Lower leg skin (tissue), 3 donors: ENCODE measurements at regions not wholly inside any gene's neighbourhood (a gene's known extent, or its start where the extent isn't known, plus 50 kb on each side); places are given as distances from the start of the nearest gene placed in this dataset.

Experiments
- POLR2A ChIP-seq, 2 donors: fragments of 450-650 bp; IDR thresholded peaks; one replicate each; pipeline ENCODE4 v1.6.1; 2016 to 2017; ENCODE audit warnings: antibody characterized with exemption in 2 of 2, mild to moderate bottlenecking in 1 of 2, moderate library complexity in 1 of 2
- TF ChIP-seq, protein P1 (sequence below), 3 donors: fragments of 450-650 bp; IDR thresholded peaks; one replicate each; pipeline ENCODE4 v1.5.1; 2016; ENCODE audit warnings: antibody characterized with exemption in 3 of 3, mild to moderate bottlenecking in 3 of 3, moderate library complexity in 2 of 3

DNA sequence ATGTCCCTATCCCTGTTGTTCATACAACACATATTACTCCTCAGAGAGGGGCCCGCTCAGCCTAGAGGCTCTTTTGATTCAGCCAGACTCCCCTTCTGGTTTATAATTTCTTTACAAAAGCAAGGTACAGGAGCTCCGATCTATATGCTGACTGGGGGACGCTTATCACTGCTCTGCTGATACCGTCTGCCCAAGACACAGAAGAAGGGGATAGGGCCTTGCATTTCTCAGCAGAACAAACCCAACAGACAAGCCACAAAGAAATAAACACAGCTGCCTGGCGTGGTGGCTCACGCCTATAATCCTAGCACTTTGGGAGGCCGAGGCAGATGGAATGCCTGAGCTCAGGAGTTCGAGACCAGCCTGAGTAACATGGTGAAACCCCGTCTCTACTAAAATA, 109.9 kb upstream of the AKIP1 start:
- TF ChIP-seq, protein P1, sequence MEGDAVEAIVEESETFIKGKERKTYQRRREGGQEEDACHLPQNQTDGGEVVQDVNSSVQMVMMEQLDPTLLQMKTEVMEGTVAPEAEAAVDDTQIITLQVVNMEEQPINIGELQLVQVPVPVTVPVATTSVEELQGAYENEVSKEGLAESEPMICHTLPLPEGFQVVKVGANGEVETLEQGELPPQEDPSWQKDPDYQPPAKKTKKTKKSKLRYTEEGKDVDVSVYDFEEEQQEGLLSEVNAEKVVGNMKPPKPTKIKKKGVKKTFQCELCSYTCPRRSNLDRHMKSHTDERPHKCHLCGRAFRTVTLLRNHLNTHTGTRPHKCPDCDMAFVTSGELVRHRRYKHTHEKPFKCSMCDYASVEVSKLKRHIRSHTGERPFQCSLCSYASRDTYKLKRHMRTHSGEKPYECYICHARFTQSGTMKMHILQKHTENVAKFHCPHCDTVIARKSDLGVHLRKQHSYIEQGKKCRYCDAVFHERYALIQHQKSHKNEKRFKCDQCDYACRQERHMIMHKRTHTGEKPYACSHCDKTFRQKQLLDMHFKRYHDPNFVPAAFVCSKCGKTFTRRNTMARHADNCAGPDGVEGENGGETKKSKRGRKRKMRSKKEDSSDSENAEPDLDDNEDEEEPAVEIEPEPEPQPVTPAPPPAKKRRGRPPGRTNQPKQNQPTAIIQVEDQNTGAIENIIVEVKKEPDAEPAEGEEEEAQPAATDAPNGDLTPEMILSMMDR (IDR thresholded peaks at IDR 0.05) = no peak
- TF ChIP-seq POLR2A (IDR thresholded peaks at IDR 0.05) = no peak
